Activated T-helper 2 cell treated with anti-CD3 and anti-CD28 coated beads, Interferon-gamma antibody, Interleukin-2, Interleukin-4, amounts not matched to agents 10 μg/mL and 5 μg/mL and 100 μg/mL, durations not matched to agents 14 hours and 24 hours and 36 hours (primary cell): ENCODE measurements at regions not wholly inside any gene's neighbourhood (a gene's known extent, or its start where the extent isn't known, plus 50 kb on each side); places are given as distances from the start of the nearest gene placed in this dataset.
"Not testable (repeated sequence)": the region's sequence is repeated elsewhere in the genome, so short reads cannot be mapped to it uniquely, and the experiment has no call there.

ENCODE experiments used
- DNase-seq: peaks from one replicate; pipeline ENCODE4 v3.0.0; 2021; ENCODE audit warnings: low spot score
- H3K27ac Mint-ChIP-seq: one replicate; pipeline ENCODE4 v1.8.0; 2021; ENCODE audit warnings: mixed read lengths
- H3K27me3 Mint-ChIP-seq: one replicate; pipeline ENCODE4 v1.8.0; 2021; ENCODE audit warnings: low read depth, mixed read lengths
- H3K36me3 Mint-ChIP-seq: one replicate; pipeline ENCODE4 v1.8.0; 2021; ENCODE audit warnings: low read depth, mixed read lengths
- H3K4me1 Mint-ChIP-seq: one replicate; pipeline ENCODE4 v1.8.0; 2021; ENCODE audit warnings: low read depth, mixed read lengths
- H3K4me3 Mint-ChIP-seq: one replicate; pipeline ENCODE4 v1.8.0; 2021; ENCODE audit warnings: low read depth, mild to moderate bottlenecking, moderate library complexity, mixed read lengths
- H3K9me3 Mint-ChIP-seq: one replicate; pipeline ENCODE4 v1.8.0; 2021; ENCODE audit warnings: mixed read lengths
- intact Hi-C: fragments of 100-400 bp; cut with micrococcal nuclease; formaldehyde crosslinking; loops from one replicate; pipeline ENCODE4 v1.15.1; 2023

- H3K36me3 Mint-ChIP-seq, H3K27me3 Mint-ChIP-seq, DNase-seq, H3K27ac Mint-ChIP-seq, intact Hi-C loops, H3K4me3 Mint-ChIP-seq, H3K4me1 Mint-ChIP-seq: not testable (repeated sequence)
- H3K9me3 Mint-ChIP-seq, result peaks cover 47% of the 10 kb centered on the region
Measured at GRCh38 chr5:23410775-23411174, 96.6 kb upstream of the PRDM9 start.

- H3K36me3 Mint-ChIP-seq, result no peaks in the 10 kb centered on the region
- no peak for DNase-seq
- H3K9me3 Mint-ChIP-seq, result peaks cover 47% of the 10 kb centered on the region
- intact Hi-C loops, result no loop called here
- no peaks in the 10 kb centered on the region for H3K27me3 Mint-ChIP-seq
- no peaks in the 10 kb centered on the region for H3K4me1 Mint-ChIP-seq
- no peak overlapping the region for H3K27ac Mint-ChIP-seq
- H3K4me3 Mint-ChIP-seq, result no peak overlapping the region
Measured at GRCh38 chr5:23405316-23406068, 101.9 kb upstream of the PRDM9 start.

GRCh38 chr5:23402585-23402984 is 104.8 kb upstream of the PRDM9 start:
- no peak overlapping the region for H3K27ac Mint-ChIP-seq
- no peaks in the 10 kb centered on the region for H3K27me3 Mint-ChIP-seq
- H3K36me3 Mint-ChIP-seq, result no peaks in the 10 kb centered on the region
- no peak overlapping the region for H3K4me3 Mint-ChIP-seq
- no peak for DNase-seq
- peaks cover 49% of the 10 kb centered on the region for H3K9me3 Mint-ChIP-seq
- H3K4me1 Mint-ChIP-seq, result no peaks in the 10 kb centered on the region
- intact Hi-C loops, result no loop called here

GRCh38 chr5:23400951-23401350 is 106.5 kb upstream of the PRDM9 start:
- DNase-seq, result no peak
- Mint-ChIP-seq H3K4me3 (no peak overlapping the region), H3K9me3 (peaks cover 50% of the 10 kb centered on the region), H3K27ac (no peak overlapping the region), H3K36me3 (no peaks in the 10 kb centered on the region), H3K4me1 (no peaks in the 10 kb centered on the region), H3K27me3 (no peaks in the 10 kb centered on the region)
- intact Hi-C loops, result no loop called here

GRCh38 chr5:23396346-23396745 is 111.1 kb upstream of the PRDM9 start:
- Mint-ChIP-seq H3K36me3 (no peaks in the 10 kb centered on the region), H3K9me3 (peaks cover 31% of the 10 kb centered on the region), H3K4me3 (no peak overlapping the region), H3K27me3 (no peaks in the 10 kb centered on the region), H3K27ac (no peak overlapping the region), H3K4me1 (no peaks in the 10 kb centered on the region)
- intact Hi-C loops, result no loop called here
- DNase-seq, result no peak

GRCh38 chr5:23389291-23390101 is 117.9 kb upstream of the PRDM9 start:
- no peaks in the 10 kb centered on the region for H3K36me3 Mint-ChIP-seq
- no peaks in the 10 kb centered on the region for H3K27me3 Mint-ChIP-seq
- H3K9me3 Mint-ChIP-seq, result peaks cover 31% of the 10 kb centered on the region
- intact Hi-C loops, result no loop called here
- no peak for DNase-seq
- no peak overlapping the region for H3K27ac Mint-ChIP-seq
- no peak overlapping the region for H3K4me3 Mint-ChIP-seq
- no peaks in the 10 kb centered on the region for H3K4me1 Mint-ChIP-seq

- no peaks in the 10 kb centered on the region for H3K4me1 Mint-ChIP-seq
- H3K36me3 Mint-ChIP-seq, result no peaks in the 10 kb centered on the region
- intact Hi-C loops, result no loop called here
- H3K27ac Mint-ChIP-seq, result no peak overlapping the region
- peaks cover 53% of the 10 kb centered on the region for H3K9me3 Mint-ChIP-seq
- no peak for DNase-seq
- no peaks in the 10 kb centered on the region for H3K27me3 Mint-ChIP-seq
- no peak overlapping the region for H3K4me3 Mint-ChIP-seq
Measured at GRCh38 chr5:23385036-23385435, 122.4 kb upstream of the PRDM9 start.

- Mint-ChIP-seq H3K4me1 (no peaks in the 10 kb centered on the region), H3K36me3 (no peaks in the 10 kb centered on the region)
- intact Hi-C loops, result no loop called here
Measured at GRCh38 chr5:23372177-23372576, 135.2 kb upstream of the PRDM9 start.

GRCh38 chr5:23368393-23368792 is 139.0 kb upstream of the PRDM9 start:
- no peak for DNase-seq
- Mint-ChIP-seq H3K27me3 (no peaks in the 10 kb centered on the region), H3K9me3 (peaks cover 32% of the 10 kb centered on the region), H3K27ac (no peak overlapping the region), H3K36me3 (no peaks in the 10 kb centered on the region), H3K4me3 (no peak overlapping the region), H3K4me1 (no peaks in the 10 kb centered on the region)
- intact Hi-C loops, result no loop called here

More at GRCh38 chr5:23372177-23372576, 135.2 kb upstream of the PRDM9 start:
- no peak for DNase-seq
- Mint-ChIP-seq H3K9me3 (peaks cover 37% of the 10 kb centered on the region), H3K4me3 (no peak overlapping the region), H3K27me3 (no peaks in the 10 kb centered on the region), H3K27ac (no peak overlapping the region)

- Mint-ChIP-seq H3K4me3 (no peak overlapping the region), H3K27me3 (no peaks in the 10 kb centered on the region), H3K36me3 (no peaks in the 10 kb centered on the region), H3K9me3 (peaks cover 33% of the 10 kb centered on the region), H3K27ac (no peak overlapping the region), H3K4me1 (no peaks in the 10 kb centered on the region)
- intact Hi-C loops, result no loop called here
- DNase-seq, result no peak
Measured at GRCh38 chr5:23367874-23368273, 139.5 kb upstream of the PRDM9 start.

- no peaks in the 10 kb centered on the region for H3K36me3 Mint-ChIP-seq
- H3K27me3 Mint-ChIP-seq, result no peaks in the 10 kb centered on the region
- intact Hi-C loops, result no loop called here
- no peak for DNase-seq
- peaks cover 23% of the 10 kb centered on the region for H3K9me3 Mint-ChIP-seq
- no peaks in the 10 kb centered on the region for H3K4me1 Mint-ChIP-seq
- no peak overlapping the region for H3K4me3 Mint-ChIP-seq
- no peak overlapping the region for H3K27ac Mint-ChIP-seq
Measured at GRCh38 chr5:23353286-23353685, 154.1 kb upstream of the PRDM9 start.

GRCh38 chr5:23352446-23352845 is 155.0 kb upstream of the PRDM9 start:
- Mint-ChIP-seq H3K9me3 (peaks cover 24% of the 10 kb centered on the region), H3K27me3 (no peaks in the 10 kb centered on the region), H3K36me3 (no peaks in the 10 kb centered on the region), H3K27ac (no peak overlapping the region), H3K4me3 (no peak overlapping the region), H3K4me1 (no peaks in the 10 kb centered on the region)
- DNase-seq, result no peak
- intact Hi-C loops, result no loop called here

GRCh38 chr5:23343121-23343520 is 164.3 kb upstream of the PRDM9 start:
- H3K9me3 Mint-ChIP-seq, result peaks cover 34% of the 10 kb centered on the region
- no peaks in the 10 kb centered on the region for H3K36me3 Mint-ChIP-seq
- H3K27me3 Mint-ChIP-seq, result no peaks in the 10 kb centered on the region
- no peaks in the 10 kb centered on the region for H3K4me1 Mint-ChIP-seq
- no peak overlapping the region for H3K4me3 Mint-ChIP-seq
- no peak for DNase-seq
- intact Hi-C loops, result no loop called here
- no peak overlapping the region for H3K27ac Mint-ChIP-seq
